Gastrocnemius medialis (tissue), 4 donors: ENCODE measurements at regions not wholly inside any gene's neighbourhood (a gene's known extent, or its start where the extent isn't known, plus 50 kb on each side); places are given as distances from the start of the nearest gene placed in this dataset.

Source experiments
- ATAC-seq, 2 donors: fragments of 150-250 bp; one replicate each; pipeline ENCODE4 v1.9.1; 2016
- DNase-seq, 2 donors: peaks; one replicate each; pipeline ENCODE4 v3.0.0-alpha.2; 2019
- H3K27ac ChIP-seq, 4 donors: fragments of 200-600 bp; sonication (generic); 1 replicate in 1 of 4; 2 replicates in 3 of 4; pipeline ENCODE4 v1.5.1; 2016 to 2018; ENCODE audit warnings: mild to moderate bottlenecking in 2 of 4, moderate library complexity in 1 of 4
- H3K27me3 ChIP-seq, 3 donors: fragments of 200-600 bp; sonication (generic) in 2 of 3; 1 replicate in 1 of 3; 2 replicates in 2 of 3; pipeline versions ENCODE4 v1.5.1 to v1.6.0; 2016 to 2019; ENCODE audit warnings: mild to moderate bottlenecking in 1 of 3, moderate library complexity in 1 of 3
- H3K36me3 ChIP-seq, 2 donors: fragments of 200-600 bp; sonication (generic) in 1 of 2; one replicate each; pipeline ENCODE4 v1.5.1; 2017 to 2018
- H3K4me1 ChIP-seq, 2 donors: fragments of 200-600 bp; sonication (generic) in 1 of 2; one replicate each; pipeline ENCODE4 v1.5.1; 2016 to 2017; ENCODE audit warnings: mild to moderate bottlenecking in 2 of 2
- H3K4me3 ChIP-seq, 4 donors: fragments of 200-600 bp; sonication (generic) in 3 of 4; 1 replicate in 1 of 4; 2 replicates in 3 of 4; pipeline ENCODE4 v1.5.1; 2016 to 2019; ENCODE audit warnings: mild to moderate bottlenecking in 2 of 4
- H3K9me3 ChIP-seq, 3 donors: fragments of 200-600 bp; sonication (generic) in 2 of 3; 1 replicate in 1 of 3; 2 replicates in 2 of 3; pipeline ENCODE4 v1.5.1; 2016 to 2019
- POLR2A ChIP-seq, 2 donors: fragments of 450-650 bp; IDR thresholded peaks; one replicate each; pipeline ENCODE4 v1.6.1; 2017; ENCODE audit warnings: antibody characterized with exemption in 2 of 2, mild to moderate bottlenecking in 2 of 2, moderate library complexity in 2 of 2
- in situ Hi-C, 4 donors: fragments of 200-750 bp; cut with MboI; loops; one replicate each; pipeline versions ENCODE4 v1.15.0 to v1.8.0; 2017; ENCODE audit warnings: low sequenced_read_pairs in 4 of 4
- intact Hi-C: fragments of 100-400 bp; cut with DNase I; formaldehyde crosslinking; loops from one replicate; pipeline ENCODE4 v1.15.1; 2023; ENCODE audit warnings: low total_unique reads
- TF ChIP-seq, protein P1 (sequence below), 5 experiments: fragments of 450-650 bp in 3 of 5; fragments of 200-600 bp in 2 of 5; sonication (generic) in 2 of 5; IDR thresholded peaks in 4 of 5; conservative IDR thresholded peaks in 1 of 5; 1 replicate in 4 of 5; 2 replicates in 1 of 5; pipeline ENCODE4 v1.5.1; 2016 to 2019; ENCODE audit warnings: antibody characterized with exemption in 5 of 5, mild to moderate bottlenecking in 3 of 5, moderate library complexity in 3 of 5

DNA sequence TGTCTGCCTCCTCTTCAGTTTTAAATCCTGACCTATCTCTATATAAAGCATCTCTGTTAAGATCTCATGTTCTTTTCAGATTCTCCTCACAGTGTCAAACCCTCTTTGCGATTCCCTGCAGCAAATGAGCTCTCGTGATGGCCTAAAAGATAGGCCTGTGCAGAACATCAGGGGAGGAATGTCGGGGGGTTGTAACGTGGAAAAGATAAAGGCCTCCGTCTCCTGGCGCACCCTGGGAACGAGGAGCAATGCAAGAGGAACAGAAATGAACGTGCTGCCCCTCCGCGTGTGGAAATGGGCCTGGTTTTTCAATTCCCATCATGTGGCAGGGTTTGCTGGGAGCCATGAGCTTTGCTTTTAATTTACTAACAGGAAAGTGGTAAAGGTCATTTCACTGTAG is 285.0 kb upstream of the TPM1 start:
- TF ChIP-seq POLR2A (IDR thresholded peaks at IDR 0.05): no peak
- Histone ChIP-seq H3K4me3 (no peak overlapping the region), H3K9me3 (no peaks in the 10 kb centered on the region), H3K27ac (peak overlapping the region; percentile 24 to 45 (median 44)), H3K4me1 (no peaks in the 10 kb centered on the region), H3K27me3 (no peaks in the 10 kb centered on the region), H3K36me3 (peaks cover 0 to 12% of the 10 kb centered on the region in 2 donors)
- DNase-seq (no peak), ATAC-seq (no peak)
- in situ Hi-C loops (no loop called here), intact Hi-C loops (no loop called here)

DNA sequence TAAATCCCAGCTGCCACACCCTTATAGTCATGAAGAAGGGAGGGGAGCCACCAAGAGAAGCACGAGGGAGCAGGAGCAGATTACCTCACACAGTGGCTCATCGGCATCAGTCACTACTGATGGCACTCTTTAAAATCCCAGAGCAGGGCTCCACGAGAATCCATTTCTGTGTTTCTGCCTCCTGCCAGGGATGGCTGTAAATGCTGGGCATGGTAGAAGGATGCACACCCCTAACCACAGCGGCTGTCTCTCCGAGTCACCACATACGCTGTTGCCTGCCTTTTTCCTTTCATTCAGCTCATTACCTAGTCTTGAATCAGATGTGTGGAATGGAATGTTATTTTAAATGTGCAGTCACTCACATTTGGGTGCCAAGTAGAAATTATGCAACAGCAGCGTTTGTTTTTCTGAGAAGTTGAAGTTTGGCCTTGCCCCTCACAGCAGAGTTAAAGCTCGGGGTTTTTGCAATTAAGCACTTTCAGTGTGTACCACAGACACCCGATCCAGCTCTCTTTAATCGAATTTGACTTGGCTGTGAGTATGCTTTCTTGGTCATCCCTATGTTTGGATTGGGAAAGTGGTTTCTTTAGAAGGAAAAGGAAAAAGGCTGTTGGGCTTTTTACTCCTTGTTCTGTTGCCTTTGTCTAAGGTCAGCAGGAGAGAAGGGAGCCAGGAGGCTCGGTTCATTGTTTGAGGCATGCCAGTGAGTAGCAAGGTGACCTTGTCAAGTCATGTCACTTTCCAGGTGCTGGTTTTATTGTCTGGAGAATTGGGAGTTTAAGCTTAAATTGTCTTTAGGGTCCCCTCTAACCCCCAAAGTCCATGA is 284.2 kb upstream of the TPM1 start:
- DNase-seq (peak; percentile 36 to 65), ATAC-seq (peak; percentile 78 to 81)
- TF ChIP-seq, protein P1, sequence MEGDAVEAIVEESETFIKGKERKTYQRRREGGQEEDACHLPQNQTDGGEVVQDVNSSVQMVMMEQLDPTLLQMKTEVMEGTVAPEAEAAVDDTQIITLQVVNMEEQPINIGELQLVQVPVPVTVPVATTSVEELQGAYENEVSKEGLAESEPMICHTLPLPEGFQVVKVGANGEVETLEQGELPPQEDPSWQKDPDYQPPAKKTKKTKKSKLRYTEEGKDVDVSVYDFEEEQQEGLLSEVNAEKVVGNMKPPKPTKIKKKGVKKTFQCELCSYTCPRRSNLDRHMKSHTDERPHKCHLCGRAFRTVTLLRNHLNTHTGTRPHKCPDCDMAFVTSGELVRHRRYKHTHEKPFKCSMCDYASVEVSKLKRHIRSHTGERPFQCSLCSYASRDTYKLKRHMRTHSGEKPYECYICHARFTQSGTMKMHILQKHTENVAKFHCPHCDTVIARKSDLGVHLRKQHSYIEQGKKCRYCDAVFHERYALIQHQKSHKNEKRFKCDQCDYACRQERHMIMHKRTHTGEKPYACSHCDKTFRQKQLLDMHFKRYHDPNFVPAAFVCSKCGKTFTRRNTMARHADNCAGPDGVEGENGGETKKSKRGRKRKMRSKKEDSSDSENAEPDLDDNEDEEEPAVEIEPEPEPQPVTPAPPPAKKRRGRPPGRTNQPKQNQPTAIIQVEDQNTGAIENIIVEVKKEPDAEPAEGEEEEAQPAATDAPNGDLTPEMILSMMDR (IDR thresholded peaks at IDR 0.05 in 4 of 5, conservative IDR thresholded peaks at IDR 0.05 in 1 of 5): no peak
- TF ChIP-seq POLR2A (IDR thresholded peaks at IDR 0.05): no peak
- Histone ChIP-seq H3K27me3 (no peaks in the 10 kb centered on the region), H3K9me3 (no peaks in the 10 kb centered on the region), H3K4me1 (no peaks in the 10 kb centered on the region), H3K36me3 (peaks cover 0 to 15% of the 10 kb centered on the region in 2 donors), H3K4me3 (no peak overlapping the region), H3K27ac (peak overlapping the region; percentile 35 to 66 (median 44))
- in situ Hi-C loops (no loop called here), intact Hi-C loops (no loop called here)

DNA sequence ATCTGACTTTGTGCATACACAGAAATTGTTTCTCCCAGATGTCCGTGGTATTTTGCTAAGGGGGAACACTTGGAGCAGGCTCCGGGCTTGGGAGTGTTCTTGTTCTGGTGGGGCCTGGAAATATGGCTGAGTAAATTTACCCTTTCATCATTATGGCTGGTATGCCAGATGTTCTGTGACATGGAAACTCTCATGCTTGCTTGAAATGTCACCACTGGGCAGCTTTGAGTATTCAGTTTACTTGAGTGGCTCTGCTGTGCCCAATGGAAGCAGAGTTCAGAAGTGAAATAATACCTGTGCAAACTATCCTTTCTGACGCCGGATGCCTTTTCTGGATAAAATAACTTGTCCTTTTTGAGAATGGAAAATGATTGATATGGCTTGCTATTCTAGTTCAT is 283.6 kb upstream of the TPM1 start:
- in situ Hi-C loops (no loop called here), intact Hi-C loops (no loop called here)
- TF ChIP-seq POLR2A (IDR thresholded peaks at IDR 0.05): no peak
- TF ChIP-seq, protein P1 (IDR thresholded peaks at IDR 0.05 in 4 of 5, conservative IDR thresholded peaks at IDR 0.05 in 1 of 5): no peak
- H3K4me1 ChIP-seq: no peaks in the 10 kb centered on the region
- no peaks in the 10 kb centered on the region for H3K9me3 ChIP-seq
- ATAC-seq (no peak), DNase-seq (no peak)
- H3K4me3 ChIP-seq: no peak overlapping the region
- peaks cover 0 to 15% of the 10 kb centered on the region in 2 donors for H3K36me3 ChIP-seq
- H3K27ac ChIP-seq: peak overlapping the region in 3 of 4 donors; percentile 42 to 66 (median 45)
- H3K27me3 ChIP-seq: no peaks in the 10 kb centered on the region

DNA sequence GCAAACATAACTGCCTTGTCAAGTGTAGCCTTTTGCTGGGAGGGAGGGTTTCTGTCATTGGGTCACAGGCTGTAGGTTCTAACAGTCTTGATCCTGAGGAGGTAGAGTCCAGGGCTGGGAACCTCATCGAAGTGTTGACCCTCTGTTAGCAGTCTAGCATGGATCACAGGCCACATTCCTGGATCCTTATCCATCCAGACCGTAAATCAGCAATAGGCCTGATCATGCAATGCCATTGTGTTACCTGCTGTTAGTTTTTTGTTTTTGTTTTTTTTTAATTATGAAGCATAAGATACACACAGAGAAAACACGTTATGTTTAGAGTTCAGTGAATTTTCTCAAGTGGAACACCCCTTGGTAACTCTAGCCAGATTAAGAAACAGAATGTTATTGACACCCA is 282.0 kb upstream of the TPM1 start:
- in situ Hi-C loops: no loop called here
- H3K36me3 ChIP-seq: peaks cover 0 to 15% of the 10 kb centered on the region in 2 donors
- DNase-seq: no peak
- no peaks in the 10 kb centered on the region for H3K27me3 ChIP-seq
- H3K4me1 ChIP-seq: no peaks in the 10 kb centered on the region
- no peaks in the 10 kb centered on the region for H3K9me3 ChIP-seq
- no peak for ATAC-seq
- TF ChIP-seq POLR2A (IDR thresholded peaks at IDR 0.05): no peak
- TF ChIP-seq, protein P1 (IDR thresholded peaks at IDR 0.05 in 4 of 5, conservative IDR thresholded peaks at IDR 0.05 in 1 of 5): no peak
- no peak overlapping the region for H3K27ac ChIP-seq
- intact Hi-C loops: no loop called here
- no peak overlapping the region for H3K4me3 ChIP-seq

DNA sequence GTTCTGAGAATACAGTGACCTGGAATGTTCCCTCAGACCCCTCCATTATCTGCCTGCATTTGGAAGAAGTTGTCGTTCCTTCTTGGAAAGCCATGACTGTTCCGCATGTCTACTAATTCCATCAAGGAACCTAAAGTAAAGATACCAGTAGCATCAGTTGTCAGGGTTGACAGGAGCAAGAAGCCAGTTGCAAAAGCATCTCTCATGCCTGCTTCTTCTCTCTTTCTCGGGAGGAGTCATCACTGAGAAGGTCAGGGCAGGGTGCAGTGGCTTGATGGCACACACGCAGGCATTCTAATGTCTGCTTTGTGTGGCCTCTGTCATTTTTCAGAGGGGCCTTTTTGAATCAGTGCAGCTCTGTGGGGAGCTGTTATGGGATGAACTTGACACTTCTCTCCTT is 276.6 kb upstream of the TPM1 start:
- Histone ChIP-seq H3K4me3 (no peak overlapping the region), H3K4me1 (peaks cover 0 to under 1% of the 10 kb centered on the region in 2 donors), H3K27me3 (no peaks in the 10 kb centered on the region), H3K9me3 (no peaks in the 10 kb centered on the region), H3K27ac (no peak overlapping the region), H3K36me3 (peaks cover 0 to 31% of the 10 kb centered on the region in 2 donors)
- ATAC-seq (no peak), DNase-seq (no peak)
- intact Hi-C loops (no loop called here), in situ Hi-C loops (no loop called here)
- TF ChIP-seq POLR2A (IDR thresholded peaks at IDR 0.05): no peak
- TF ChIP-seq, protein P1 (IDR thresholded peaks at IDR 0.05 in 4 of 5, conservative IDR thresholded peaks at IDR 0.05 in 1 of 5): no peak
